ENCODE measurements at regions not wholly inside any gene's neighbourhood (a gene's known extent, or its start where the extent isn't known, plus 50 kb on each side); places are given as distances from the start of the nearest gene placed in this dataset.
A peak's percentile ranks its signal among the peaks of the same experiment; 100 is the strongest.
"Not testable (repeated sequence)": the region's sequence is repeated elsewhere in the genome, so short reads cannot be mapped to it uniquely, and the experiment has no call there.

DNA sequence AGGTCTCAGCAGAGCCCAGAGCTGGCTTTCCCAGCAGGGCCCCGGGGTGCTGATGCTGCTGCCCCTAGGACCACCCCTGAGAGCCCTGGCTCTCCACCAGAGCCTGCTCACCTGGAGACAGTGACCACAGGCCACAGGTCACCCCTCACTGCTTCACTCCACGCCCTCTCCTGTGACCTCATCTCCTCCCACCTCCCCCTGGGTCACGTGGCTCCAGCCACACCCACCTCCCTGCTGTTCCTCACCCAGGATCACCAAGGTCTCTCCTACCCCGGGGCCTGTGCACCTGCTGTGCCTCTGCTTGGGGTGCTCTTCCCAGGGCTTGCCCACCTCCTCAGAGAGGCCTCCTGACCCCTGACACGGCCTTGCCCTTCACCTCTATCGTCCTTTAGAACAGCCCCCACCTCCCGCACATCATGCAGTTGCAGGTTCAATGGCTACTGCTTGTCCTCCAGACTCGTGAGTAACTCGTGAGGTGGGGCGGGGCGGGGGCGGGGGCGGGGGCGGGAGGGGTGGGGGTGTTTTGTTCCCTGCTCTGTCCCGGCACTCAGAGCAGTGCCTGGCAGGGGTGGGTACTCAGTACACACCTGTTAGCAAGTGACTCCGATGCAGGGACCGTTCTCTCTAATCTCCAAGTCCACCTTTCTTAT, 468.0 kb downstream of the PREX1 start:
- no peak for DNase-seq (ENCODE audit: low spot score)

- not testable (repeated sequence) for DNase-seq (ENCODE audit: low spot score)
Observed at GRCh38 chr20:48359055-48359390, 468.8 kb downstream of the PREX1 start.

GRCh38 chr20:48358176-48359054, 469.4 kb downstream of the PREX1 start:
- DNase-seq (ENCODE audit: low spot score): no peak

- DNase-seq (ENCODE audit: low spot score): no peak
Observed at GRCh38 chr20:48357714-48358113, 470.1 kb downstream of the PREX1 start.

DNA sequence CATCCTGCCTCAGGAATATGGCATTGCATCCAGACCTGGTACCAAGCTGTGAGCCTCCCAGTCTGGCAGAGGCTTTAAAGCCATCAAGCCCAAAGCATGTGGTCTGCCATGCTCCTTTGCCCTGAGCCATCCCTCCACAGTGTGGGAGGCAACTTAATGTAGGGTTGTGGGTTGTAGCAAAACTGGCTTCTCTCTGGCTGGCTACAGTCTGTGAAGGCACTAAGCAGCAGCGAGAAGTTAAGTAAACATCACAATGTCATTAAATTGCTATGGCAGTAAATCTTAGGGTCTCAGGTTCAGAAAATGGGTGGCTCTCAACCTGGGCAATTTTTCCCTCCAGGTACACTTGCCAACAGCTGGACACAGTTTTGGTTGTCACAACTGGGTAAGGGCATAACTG, 472.9 kb downstream of the PREX1 start:
- no peak for DNase-seq (ENCODE audit: low spot score)

GRCh38 chr20:48354320-48354876, 473.4 kb downstream of the PREX1 start:
- DNase-seq (ENCODE audit: low spot score): no peak

GRCh38 chr20:48352628-48353027, 475.2 kb downstream of the PREX1 start:
- DNase-seq (ENCODE audit: low spot score): no peak

- no peak for DNase-seq (ENCODE audit: low spot score)
Observed at GRCh38 chr20:48352042-48352441, 475.8 kb downstream of the PREX1 start.

DNA sequence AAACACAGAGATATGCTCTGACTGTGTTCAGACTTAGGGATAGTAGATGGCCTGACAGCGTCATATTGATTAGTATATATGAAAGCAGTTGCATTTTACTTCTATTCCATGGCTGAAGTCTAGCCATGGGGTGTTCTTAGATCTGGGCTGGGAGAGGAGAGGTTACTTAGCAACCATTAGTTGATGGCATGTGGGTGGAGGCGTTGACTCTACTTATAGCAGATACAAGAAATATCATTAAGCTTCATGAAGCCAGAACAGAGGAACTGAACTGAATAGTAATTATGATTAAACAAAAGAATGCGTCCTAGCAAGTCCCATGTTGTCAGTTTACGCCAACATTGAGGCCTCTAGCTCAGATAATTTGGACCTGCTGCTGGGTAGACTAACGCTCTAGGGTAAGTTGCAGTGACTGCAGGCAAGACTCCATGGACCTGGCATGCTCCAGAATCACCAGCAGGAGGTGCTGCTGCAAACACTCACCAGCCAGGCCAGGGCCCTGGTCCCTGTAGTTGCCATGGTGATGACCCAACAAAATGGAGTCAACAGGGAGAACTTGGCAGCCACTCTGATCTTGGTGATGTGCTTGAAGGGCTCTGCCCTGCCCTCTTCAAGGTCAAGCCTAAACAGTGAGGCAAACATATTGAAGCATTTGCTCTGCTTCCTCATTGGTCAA, 477.3 kb downstream of the PREX1 start:
- no peak for DNase-seq (ENCODE audit: low spot score)

DNA sequence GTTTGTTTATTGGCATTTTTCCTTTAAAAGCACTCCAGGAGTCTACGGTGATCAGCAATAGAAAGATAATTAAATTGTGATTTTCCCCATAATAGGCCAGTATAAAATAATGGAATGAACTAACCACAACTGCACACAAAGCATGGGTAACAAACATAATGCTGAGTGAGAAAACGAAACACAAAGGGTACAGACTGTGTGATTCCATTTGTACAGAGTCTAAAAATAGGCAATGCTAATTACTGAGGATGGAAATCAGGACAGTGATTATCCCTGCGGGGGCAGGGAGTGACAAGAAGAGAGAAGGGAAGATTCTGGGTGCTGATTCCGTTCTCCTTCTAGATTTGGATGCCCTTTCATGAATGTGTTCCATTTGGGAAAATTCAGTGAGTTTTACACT, 478.1 kb downstream of the PREX1 start:
- no peak for DNase-seq (ENCODE audit: low spot score)

GRCh38 chr20:48348022-48348421, 479.8 kb downstream of the PREX1 start:
- no peak for DNase-seq (ENCODE audit: low spot score)

- no peak for DNase-seq (ENCODE audit: low spot score)
Observed at GRCh38 chr20:48342822-48343513, 484.8 kb downstream of the PREX1 start.

GRCh38 chr20:48340883-48341281, 486.9 kb downstream of the PREX1 start:
- DNase-seq (ENCODE audit: low spot score): no peak

- no peak for DNase-seq (ENCODE audit: low spot score)
Observed at GRCh38 chr20:48339986-48340882, 487.6 kb downstream of the PREX1 start.

DNA sequence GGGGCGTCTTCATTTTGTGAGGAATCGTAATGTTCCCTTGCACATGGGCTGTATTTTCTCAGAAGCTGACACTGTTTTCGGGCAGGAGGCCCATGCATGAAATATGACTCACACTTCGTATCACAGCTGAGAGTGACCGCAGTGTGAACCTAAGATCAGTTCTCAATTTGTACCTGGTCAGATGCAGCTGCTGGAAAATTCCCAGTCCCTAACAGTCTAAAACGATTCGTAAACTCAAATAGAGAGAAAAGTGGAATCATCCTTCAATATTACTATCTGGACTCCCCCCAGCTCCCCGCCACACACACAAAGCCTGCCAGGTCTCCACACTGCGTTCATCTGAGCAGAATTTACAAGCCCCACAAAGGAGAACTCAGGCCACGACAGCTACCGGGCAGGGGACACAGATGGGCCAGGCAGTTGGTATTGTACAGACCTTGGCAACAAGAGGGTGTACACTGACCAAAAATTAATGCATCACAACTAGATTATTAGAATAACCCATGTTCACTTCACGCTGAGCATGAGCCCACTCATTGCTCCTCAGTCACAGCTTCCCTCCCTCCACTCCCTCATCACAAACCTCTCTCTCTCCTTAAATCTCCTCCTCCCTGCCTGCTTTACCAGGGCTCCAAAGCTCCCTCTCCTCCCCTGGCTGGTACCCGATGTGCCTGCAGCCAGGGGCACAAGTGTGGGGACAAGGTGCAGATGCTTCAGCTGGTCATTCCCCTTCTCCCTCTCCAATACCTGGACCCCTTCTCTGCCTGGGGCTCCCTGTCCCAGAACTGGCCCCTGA, 488.4 kb downstream of the PREX1 start:
- DNase-seq (ENCODE audit: low spot score): peak; percentile 90

- peak; percentile 50 for DNase-seq (ENCODE audit: low spot score)
Observed at GRCh38 chr20:48338717-48339116, 489.1 kb downstream of the PREX1 start.

GRCh38 chr20:48336597-48336996, 491.2 kb downstream of the PREX1 start:
- DNase-seq (ENCODE audit: low spot score): no peak

GRCh38 chr20:48335308-48336050, 492.3 kb downstream of the PREX1 start:
- no peak for DNase-seq (ENCODE audit: low spot score)

- DNase-seq (ENCODE audit: low spot score): no peak
Observed at GRCh38 chr20:48333707-48334106, 494.1 kb downstream of the PREX1 start.
